Neural cell (in vitro differentiated cells): ENCODE measurements at regions not wholly inside any gene's neighbourhood (a gene's known extent, or its start where the extent isn't known, plus 50 kb on each side); places are given as distances from the start of the nearest gene placed in this dataset.

Experiments
- H2AFZ ChIP-seq: fragments of 200-600, 300-800 bp; sonication (generic), shearing (Covaris generic); 2 replicates; pipeline ENCODE4 v1.6.0; 2014; ENCODE audit warnings: low read depth, mild to moderate bottlenecking, antibody characterized with exemption, low read length, moderate library complexity
- H3F3A ChIP-seq: fragments of 200-600 bp; shearing (Covaris generic); 2 replicates; pipeline ENCODE4 v1.6.1; 2016; ENCODE audit warnings: mild to moderate bottlenecking, moderate library complexity, mixed read lengths, antibody characterized with exemption, low read length; ENCODE audit not compliant: insufficient read depth, poor library complexity, severe bottlenecking
- H3K27ac ChIP-seq: fragments of 200-600, 300-800 bp; sonication (generic), shearing (Covaris generic); 2 replicates; pipeline ENCODE4 v1.5.1; 2014; ENCODE audit warnings: mild to moderate bottlenecking, low read length, moderate library complexity
- H3K27me3 ChIP-seq: fragments of 300-800, 200-600 bp; sonication (generic), shearing (Covaris generic); 2 replicates; pipeline ENCODE4 v1.6.0; 2014; ENCODE audit warnings: mild to moderate bottlenecking, low read depth, low read length, moderate library complexity; ENCODE audit not compliant: insufficient read depth
- H3K36me3 ChIP-seq: fragments of 300-800, 200-600 bp; sonication (generic), shearing (Covaris generic); 2 replicates; pipeline ENCODE4 v1.5.1; 2014; ENCODE audit warnings: mild to moderate bottlenecking, antibody characterized with exemption, low read length, moderate library complexity; ENCODE audit not compliant: insufficient read depth
- H3K4me2 ChIP-seq: fragments of 300-800, 200-600 bp; sonication (generic), shearing (Covaris generic); 2 replicates; pipeline ENCODE4 v1.6.0; 2014; ENCODE audit warnings: mild to moderate bottlenecking, low read length
- H3K4me3 ChIP-seq: fragments of 300-800, 200-600 bp; sonication (generic), shearing (Covaris generic); 2 replicates; pipeline ENCODE4 v1.5.1; 2014; ENCODE audit warnings: mild to moderate bottlenecking, low read length, moderate library complexity
- H3K79me2 ChIP-seq: fragments of 200-600 bp; shearing (Covaris generic); replicated peaks from 2 replicates; pipeline ENCODE4 v1.6.0; 2014; ENCODE audit warnings: mild to moderate bottlenecking, low read length, moderate library complexity; ENCODE audit not compliant: insufficient read depth
- H3K9ac ChIP-seq: fragments of 300-800, 200-600 bp; sonication (generic), shearing (Covaris generic); 2 replicates; pipeline ENCODE4 v1.6.1; 2016; ENCODE audit warnings: mild to moderate bottlenecking, low read length, mixed read lengths
- H3K9me2 ChIP-seq: fragments of 200-600 bp; shearing (Covaris generic); 2 replicates; pipeline ENCODE4 v1.6.1; 2016; ENCODE audit warnings: mild to moderate bottlenecking, low read length, mixed read lengths; ENCODE audit not compliant: insufficient read depth
- H3K9me3 ChIP-seq: fragments of 200-600, 300-800 bp; sonication (generic), shearing (Covaris generic); 2 replicates; pipeline ENCODE4 v1.6.1; 2016; ENCODE audit warnings: mild to moderate bottlenecking, mixed run types, low read length, moderate library complexity, mixed read lengths
- H4K20me1 ChIP-seq: fragments of 200-600 bp; shearing (Covaris generic); 2 replicates; pipeline ENCODE4 v1.6.1; 2016; ENCODE audit warnings: mild to moderate bottlenecking, mixed run types; ENCODE audit not compliant: insufficient read depth
- EP300 ChIP-seq: fragments of 450-650 bp; conservative IDR thresholded peaks from 2 replicates; pipeline ENCODE4 v1.6.1; 2014; ENCODE audit warnings: antibody characterized with exemption, mild to moderate bottlenecking, moderate library complexity; ENCODE audit not compliant: poor library complexity, severe bottlenecking
- EZH2 ChIP-seq: fragments of 200-600, 300-800 bp; shearing (Covaris generic), sonication (generic); IDR thresholded peaks from 2 replicates; pipeline ENCODE4 v1.6.1; 2014; ENCODE audit warnings: antibody characterized with exemption, low read length, borderline replicate concordance, mild to moderate bottlenecking; ENCODE audit not compliant: insufficient read depth, poor library complexity, severe bottlenecking
- MXI1 ChIP-seq: fragments of 450-650 bp; conservative IDR thresholded peaks from 2 replicates; pipeline ENCODE4 v1.6.1; 2014; ENCODE audit warnings: antibody characterized with exemption, mild to moderate bottlenecking; ENCODE audit not compliant: poor library complexity, severe bottlenecking
- POLR2AphosphoS5 ChIP-seq: IDR thresholded peaks from 2 replicates; pipeline ENCODE4 v1.6.1; 2012
- RAD21 ChIP-seq: fragments of 450-650 bp; conservative IDR thresholded peaks from 2 replicates; pipeline ENCODE4 v1.6.1; 2014; ENCODE audit warnings: antibody characterized with exemption, mild to moderate bottlenecking, moderate library complexity
- REST ChIP-seq: IDR thresholded peaks from 2 replicates; pipeline ENCODE4 v1.6.1; 2012; ENCODE audit warnings: borderline replicate concordance
- SMC3 ChIP-seq: fragments of 450-650 bp; conservative IDR thresholded peaks from 2 replicates; pipeline ENCODE4 v1.6.1; 2014; ENCODE audit warnings: antibody characterized with exemption, mild to moderate bottlenecking, moderate library complexity; ENCODE audit not compliant: poor library complexity
- TAF1 ChIP-seq: IDR thresholded peaks from 2 replicates; pipeline ENCODE4 v1.6.1; 2012; ENCODE audit warnings: low read depth
- TF ChIP-seq, protein P1 (sequence below): fragments of 450-650 bp; IDR thresholded peaks from 2 replicates; pipeline ENCODE4 v1.5.1; 2014; ENCODE audit warnings: antibody characterized with exemption, mild to moderate bottlenecking, moderate library complexity; ENCODE audit not compliant: poor library complexity, severe bottlenecking

GRCh38 chrX:127861611-127862010, 190.6 kb downstream of the ACTRT1 start:
- no peaks in the 10 kb centered on the region for H3K36me3 ChIP-seq
- H3K9ac ChIP-seq, result no peak overlapping the region
- no peaks in the 10 kb centered on the region for H3K9me2 ChIP-seq

More at GRCh38 chrX:127861611-127862010, 190.6 kb downstream of the ACTRT1 start:
- Histone ChIP-seq H2AFZ (no peak overlapping the region), H3F3A (no peaks in the 10 kb centered on the region), H3K9me3 (no peaks in the 10 kb centered on the region), H3K4me3 (no peak overlapping the region), H3K27me3 (no peaks in the 10 kb centered on the region), H4K20me1 (no peaks in the 10 kb centered on the region), H3K4me2 (no peak overlapping the region), H3K27ac (no peak overlapping the region), H3K79me2 (no peaks in the 10 kb centered on the region)
- TF ChIP-seq EP300 (no peak), SMC3 (no peak), REST (no peak), TAF1 (no peak), MXI1 (no peak), EZH2 (no peak), POLR2AphosphoS5 (no peak), RAD21 (no peak)
- TF ChIP-seq, protein P1, sequence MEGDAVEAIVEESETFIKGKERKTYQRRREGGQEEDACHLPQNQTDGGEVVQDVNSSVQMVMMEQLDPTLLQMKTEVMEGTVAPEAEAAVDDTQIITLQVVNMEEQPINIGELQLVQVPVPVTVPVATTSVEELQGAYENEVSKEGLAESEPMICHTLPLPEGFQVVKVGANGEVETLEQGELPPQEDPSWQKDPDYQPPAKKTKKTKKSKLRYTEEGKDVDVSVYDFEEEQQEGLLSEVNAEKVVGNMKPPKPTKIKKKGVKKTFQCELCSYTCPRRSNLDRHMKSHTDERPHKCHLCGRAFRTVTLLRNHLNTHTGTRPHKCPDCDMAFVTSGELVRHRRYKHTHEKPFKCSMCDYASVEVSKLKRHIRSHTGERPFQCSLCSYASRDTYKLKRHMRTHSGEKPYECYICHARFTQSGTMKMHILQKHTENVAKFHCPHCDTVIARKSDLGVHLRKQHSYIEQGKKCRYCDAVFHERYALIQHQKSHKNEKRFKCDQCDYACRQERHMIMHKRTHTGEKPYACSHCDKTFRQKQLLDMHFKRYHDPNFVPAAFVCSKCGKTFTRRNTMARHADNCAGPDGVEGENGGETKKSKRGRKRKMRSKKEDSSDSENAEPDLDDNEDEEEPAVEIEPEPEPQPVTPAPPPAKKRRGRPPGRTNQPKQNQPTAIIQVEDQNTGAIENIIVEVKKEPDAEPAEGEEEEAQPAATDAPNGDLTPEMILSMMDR, result no peak
